NAMALWA (cell line): ENCODE measurements at regions not wholly inside any gene's neighbourhood (a gene's known extent, or its start where the extent isn't known, plus 50 kb on each side); places are given as distances from the start of the nearest gene placed in this dataset.

Experiments used
- DNase-seq: peaks from one replicate; pipeline ENCODE4 v3.0.0-alpha.2; 2015; ENCODE audit warnings: low spot score

DNA sequence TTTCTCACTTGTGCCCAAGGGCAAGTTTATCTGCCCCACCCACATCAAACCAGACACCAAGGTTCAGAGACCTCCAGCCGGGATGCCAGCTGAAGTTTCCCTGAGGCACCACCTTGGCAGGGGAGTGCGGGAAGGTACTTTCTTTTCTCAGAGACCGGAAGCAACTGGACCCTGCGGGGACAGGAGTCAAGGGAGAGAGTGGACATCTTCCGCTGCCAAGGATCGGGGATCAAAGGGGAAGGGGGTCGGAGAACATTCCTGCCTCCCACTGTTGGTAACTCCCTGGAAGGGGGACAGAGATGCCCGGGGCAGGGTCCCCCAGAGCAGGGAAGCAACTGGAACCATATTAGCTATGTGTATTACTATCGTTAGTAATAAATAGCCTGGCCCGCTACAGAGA is 161.8 kb downstream of the DICER1 start:
- no peak for DNase-seq

GRCh38 chr14:94994245-94994644 is 163.1 kb downstream of the DICER1 start:
- no peak for DNase-seq

- DNase-seq: no peak
Observed at GRCh38 chr14:94992046-94992445, 165.3 kb downstream of the DICER1 start.

GRCh38 chr14:94989946-94990345 is 167.4 kb downstream of the DICER1 start:
- no peak for DNase-seq

DNA sequence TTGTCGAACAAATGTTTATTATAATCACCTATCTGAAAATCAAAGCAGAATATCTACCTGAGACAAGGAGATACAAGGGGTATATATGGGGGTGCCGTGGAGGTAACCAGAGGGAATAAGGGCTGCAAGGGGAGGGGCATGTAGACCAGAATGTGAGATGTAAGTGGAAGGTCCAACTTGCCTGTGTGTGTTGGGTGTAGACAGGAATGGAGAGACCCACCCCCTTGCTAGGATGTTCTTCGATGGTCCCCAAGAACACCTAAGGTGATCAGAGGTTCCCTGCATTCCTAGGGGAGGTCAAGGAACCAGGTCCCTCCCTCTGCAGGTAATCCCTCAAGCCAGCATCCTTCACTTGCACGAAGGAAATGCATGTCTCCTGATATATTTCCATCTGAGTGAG is 167.9 kb downstream of the DICER1 start:
- DNase-seq: no peak

DNA sequence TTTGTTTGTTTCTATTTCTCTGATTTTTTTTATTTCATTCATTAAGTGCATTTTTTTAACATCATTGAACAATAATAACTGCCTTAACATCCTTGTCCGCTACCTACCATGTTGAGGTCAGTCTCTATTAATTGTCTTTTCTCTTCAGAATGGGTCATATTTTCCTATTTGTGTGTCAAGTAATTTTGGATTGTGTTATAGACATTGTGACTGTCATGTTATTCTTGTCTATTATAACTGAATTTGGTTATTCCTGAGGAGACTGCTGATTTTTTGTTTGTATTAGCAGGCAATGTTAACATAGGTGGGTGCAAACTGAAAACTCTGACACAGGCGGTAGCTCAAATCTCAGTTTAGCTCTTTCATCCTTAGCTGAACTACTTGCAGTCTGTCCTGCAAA is 169.9 kb downstream of the DICER1 start:
- DNase-seq: no peak

- DNase-seq: no peak
Observed at GRCh38 chr14:94979891-94980290, 177.4 kb downstream of the DICER1 start.

GRCh38 chr14:94977016-94977415 is 180.3 kb downstream of the DICER1 start:
- no peak for DNase-seq

GRCh38 chr14:94975366-94975765 is 182.0 kb downstream of the DICER1 start:
- no peak for DNase-seq

GRCh38 chr14:94974893-94975292 is 182.4 kb downstream of the DICER1 start:
- DNase-seq: peak; percentile 7

DNA sequence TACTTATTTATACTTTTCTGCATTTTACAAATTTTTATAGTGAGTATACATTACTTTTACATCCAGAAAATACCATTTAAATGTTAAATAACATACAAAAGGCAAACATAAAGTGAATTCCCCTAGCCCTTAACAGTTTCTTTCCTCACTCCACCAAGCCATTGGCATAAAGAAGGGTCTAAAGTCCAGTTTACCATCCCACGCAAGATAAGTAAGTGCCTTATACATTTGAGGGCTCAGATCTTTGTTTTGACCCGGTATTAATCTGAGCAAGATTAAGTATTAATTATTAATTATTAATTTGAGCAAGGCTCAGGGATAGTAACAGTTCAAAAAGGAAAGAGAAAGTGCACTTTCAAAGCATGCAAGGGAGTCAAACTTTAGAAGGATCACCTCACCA is 182.9 kb downstream of the DICER1 start:
- no peak for DNase-seq

- no peak for DNase-seq
Observed at GRCh38 chr14:94971750-94972149, 185.6 kb downstream of the DICER1 start.

- DNase-seq: no peak
Observed at GRCh38 chr14:94970941-94971730, 186.2 kb downstream of the DICER1 start.

DNA sequence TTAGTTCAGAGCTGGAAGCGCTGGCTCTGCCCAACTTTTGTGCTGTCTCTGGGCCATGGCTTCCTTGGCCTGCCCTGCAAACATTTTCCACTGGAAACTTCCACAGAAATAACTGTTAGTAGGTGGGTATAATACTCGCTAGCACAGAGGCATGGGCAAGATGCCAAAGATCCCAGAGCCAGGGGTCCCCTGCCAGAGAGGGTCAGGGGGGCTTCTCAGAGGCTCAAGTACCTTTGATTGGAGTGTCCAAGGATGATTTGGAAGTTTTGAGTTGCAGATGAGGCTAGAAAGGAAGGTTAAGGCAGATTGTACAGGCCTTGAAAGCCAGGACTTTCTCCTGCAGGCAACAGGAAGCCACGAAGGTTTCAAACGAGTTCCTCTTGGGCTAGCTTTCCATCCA is 187.6 kb downstream of the DICER1 start:
- no peak for DNase-seq

- DNase-seq: no peak
Observed at GRCh38 chr14:94966868-94967267, 190.5 kb downstream of the DICER1 start.

GRCh38 chr14:94966344-94966743 is 191.0 kb downstream of the DICER1 start:
- no peak for DNase-seq

DNA sequence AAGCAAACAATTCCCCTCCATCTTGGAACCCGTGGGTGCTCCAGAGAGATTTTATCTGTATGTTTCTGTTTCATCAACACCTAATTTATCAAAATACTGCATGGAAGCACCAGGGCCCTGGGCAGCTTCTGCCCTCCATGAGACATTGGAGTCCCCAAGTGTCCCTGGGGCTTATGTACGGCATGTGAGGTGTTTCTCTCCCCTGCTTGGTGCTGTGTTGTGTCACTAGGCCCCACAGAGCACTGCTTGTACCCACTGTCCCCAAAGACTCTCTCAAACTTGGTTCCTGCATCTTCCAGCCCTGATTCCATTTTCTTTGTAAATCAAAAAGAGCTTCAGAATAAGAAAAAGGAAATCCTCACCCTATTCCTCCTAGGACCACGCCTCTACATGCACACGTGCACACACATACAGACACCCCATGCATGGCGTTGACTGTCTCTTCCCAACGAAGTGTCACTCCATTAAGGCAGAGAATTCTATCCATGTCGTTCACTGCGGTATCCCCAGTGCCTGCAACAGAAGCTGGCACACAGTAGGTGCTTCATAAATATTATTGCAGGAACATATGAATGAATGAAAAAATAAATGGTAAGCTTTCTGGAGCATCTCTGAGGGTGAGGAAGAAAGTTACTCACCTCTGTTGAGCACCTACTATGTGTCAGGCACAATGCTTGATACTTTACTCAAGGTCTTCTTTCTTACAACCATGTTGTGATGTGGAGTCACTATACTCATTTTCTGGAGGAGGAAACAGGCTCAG is 191.6 kb downstream of the DICER1 start:
- DNase-seq: no peak

- DNase-seq: no peak
Observed at GRCh38 chr14:94964931-94965330, 192.4 kb downstream of the DICER1 start.

GRCh38 chr14:94964181-94964580 is 193.1 kb downstream of the DICER1 start:
- DNase-seq: no peak

DNA sequence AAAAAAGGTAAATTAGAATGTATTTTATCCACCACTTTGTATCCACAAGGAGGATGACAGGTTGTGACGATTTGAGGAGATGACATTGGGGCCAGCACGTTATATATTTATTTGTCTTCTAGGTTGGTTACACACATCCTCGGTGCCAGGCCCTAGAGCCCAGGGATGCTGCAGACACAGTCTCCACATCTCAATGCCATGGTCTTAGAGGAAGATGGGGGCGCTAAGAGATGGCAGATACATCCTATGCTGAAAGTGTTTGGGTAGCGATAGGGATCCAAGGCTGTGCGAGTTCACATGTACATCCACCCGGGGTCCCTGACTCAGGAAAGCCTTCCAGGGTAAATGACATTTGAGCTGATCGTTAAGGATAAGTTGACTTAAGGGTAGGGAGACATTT is 193.1 kb upstream of the GSC start:
- DNase-seq: no peak

- no peak for DNase-seq
Observed at GRCh38 chr14:94962166-94962575, 192.3 kb upstream of the GSC start.

DNA sequence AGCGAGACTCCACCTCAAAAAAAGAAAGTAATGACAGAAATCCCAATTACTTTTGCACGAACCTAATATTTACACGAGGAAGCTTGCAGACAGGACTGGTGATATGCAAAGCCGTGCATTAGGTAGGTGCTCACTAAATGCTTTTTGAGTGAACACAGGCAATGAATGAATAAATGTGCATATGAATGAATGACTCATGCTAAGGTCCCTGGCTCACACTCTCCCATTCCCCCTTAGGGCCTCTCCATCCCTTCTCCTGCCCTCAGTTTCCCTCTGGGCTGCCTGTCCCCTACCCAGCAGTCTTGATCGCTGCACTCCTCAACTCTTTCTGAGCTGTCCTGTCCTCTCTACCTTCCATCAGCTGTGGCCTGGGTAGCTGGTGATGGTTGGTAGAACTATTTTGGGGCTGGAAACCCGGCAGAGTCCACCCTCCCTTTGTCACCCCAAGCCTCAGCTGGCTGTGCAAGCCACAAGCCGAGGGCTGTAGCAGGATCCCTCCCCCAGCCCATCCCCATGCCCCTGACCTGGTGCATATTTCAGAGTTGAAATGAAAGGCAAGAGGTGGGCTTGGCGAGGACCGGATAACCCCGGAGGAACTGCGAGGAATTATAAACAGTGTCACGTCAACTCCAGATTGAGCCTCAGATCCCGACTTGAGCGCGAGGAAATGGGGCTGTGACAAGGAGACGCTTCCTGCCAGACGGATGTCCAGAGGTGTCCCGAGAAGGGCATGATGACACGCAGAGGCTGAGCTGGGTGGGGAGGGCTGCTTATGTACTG is 191.7 kb upstream of the GSC start:
- no peak for DNase-seq
